Caki2 (cell line): ENCODE measurements at regions not wholly inside any gene's neighbourhood (a gene's known extent, or its start where the extent isn't known, plus 50 kb on each side); places are given as distances from the start of the nearest gene placed in this dataset.
A peak's percentile ranks its signal among the peaks of the same experiment; 100 is the strongest.

Experiments
- DNase-seq: peaks from one replicate; pipeline ENCODE4 v3.0.0-alpha.2; 2015; ENCODE audit warnings: low read depth
- in situ Hi-C: cut with HindIII; loops from 2 replicates; pipeline ENCODE4 v1.10.0; 2016; ENCODE audit warnings: low sequenced_read_pairs, low pct_unique_long_range_greater_than_20kb, mixed read lengths

DNA sequence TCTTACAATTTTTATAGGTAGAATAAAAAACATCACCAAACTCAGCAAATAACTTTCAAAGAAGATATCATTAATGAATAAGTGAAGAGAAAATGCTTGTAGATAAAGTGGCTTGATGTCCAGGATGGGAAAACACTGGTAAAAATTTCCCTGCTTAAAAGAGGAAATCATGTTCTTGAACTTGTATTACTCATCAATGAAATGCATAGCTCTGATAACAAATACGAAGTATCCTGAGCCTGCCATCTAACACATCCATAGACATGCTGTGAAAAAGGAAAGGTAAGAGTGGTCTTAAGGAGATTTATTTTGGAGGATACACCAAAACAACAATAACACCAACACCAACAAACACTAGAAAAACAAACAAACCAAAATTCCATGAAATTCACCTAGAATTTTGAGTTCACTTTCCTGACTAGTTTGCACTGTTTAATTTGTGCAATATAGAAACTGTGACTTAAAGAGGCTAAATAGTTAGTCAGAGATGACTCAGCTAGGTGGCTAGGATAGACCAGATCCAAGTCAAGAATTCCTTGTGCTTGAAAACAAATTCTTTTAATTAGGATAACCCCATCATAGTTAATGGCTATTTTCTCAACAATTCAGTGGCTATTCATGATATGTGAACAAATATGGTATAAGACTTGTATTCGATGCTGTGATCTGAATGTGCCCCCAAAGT lies 179.8 kb upstream of the KCNK2 start:
- peak; percentile 3 for DNase-seq
- in situ Hi-C loops, result no loop called here

DNA sequence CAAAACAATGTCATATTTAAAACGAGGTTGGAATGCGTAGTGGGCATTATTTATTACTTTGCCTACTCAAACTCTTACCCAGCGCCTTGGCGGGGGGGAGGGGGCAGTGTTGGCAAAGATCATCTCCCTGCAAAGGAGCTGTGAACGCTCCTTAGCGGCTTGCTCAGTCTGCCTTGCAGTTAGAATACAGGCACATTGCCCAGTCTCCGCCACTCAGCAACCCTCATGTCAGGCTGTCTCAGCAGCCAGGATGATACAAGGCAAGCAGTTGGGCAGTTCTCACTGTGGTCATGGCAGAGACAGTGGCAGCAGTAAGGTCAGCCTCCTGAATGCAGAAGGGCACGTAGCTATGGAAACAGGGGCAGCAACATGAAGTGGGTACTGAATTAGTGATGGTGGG lies 170.4 kb upstream of the KCNK2 start:
- DNase-seq, result no peak
- in situ Hi-C loops, result no loop called here

DNA sequence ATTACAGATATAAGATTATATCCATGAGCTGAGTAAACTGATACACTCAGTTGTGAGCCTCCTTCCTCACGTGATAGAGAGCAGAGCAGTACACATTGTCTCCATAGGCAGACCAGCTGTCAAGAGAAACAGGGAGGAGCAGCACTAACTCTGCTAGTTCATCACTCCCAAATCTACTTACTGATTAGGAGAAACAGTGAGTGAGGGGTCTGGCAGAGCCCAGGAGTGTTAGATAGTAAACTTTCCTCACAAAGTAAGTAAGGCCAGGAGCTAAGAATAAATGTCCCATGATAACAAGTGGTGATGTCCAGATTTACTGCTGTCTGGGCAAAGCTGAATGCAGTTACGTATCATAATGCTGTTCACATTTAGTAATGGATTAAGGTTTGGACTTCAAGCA lies 168.6 kb upstream of the KCNK2 start:
- DNase-seq, result no peak
- in situ Hi-C loops, result no loop called here

DNA sequence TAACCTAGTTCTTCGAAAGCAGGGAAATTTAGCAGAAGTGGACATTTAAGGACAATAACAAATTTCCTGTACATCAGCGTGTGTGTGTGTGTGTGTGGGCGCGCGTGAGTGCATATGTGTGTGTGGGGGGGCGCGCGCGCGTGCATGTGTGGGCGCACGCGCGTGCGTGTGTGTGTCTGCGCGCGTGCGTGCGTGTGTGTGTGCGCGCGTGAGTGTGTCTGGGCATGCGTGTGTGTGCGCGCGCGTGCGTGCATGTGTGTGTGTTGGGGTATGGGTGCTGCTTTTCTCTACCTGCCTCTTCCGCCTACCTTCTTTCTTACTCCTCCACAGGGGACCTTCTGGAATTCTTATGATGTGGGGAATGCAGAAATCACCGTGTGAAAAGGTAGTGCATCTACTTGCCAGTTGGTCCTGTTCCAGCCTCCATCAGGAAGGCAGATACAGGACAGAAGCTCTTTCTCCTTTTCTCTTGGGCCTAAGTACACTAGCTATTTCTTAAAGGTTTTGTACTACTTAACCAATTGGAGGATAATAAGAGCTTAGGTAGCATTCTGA lies 165.4 kb upstream of the KCNK2 start:
- DNase-seq, result no peak
- in situ Hi-C loops, result no loop called here

DNA sequence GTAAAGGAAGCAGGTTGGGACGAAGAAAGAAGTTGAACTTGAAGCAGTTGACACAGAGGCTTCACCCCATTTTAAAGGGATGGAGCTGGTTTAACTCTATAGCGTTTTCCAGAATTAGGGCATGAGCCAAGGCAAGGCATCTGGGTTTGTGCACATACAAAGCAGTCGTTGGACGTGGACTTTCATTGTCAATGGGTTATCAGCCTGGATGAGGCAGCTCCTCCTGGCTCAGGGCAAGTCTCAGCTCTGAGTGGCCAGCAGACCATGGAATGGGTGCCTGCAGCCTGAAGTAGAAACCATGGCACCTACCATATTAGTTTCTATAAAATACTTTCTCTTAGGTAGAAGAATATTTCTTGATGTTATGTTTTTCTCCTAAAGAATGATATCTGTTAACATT lies 163.8 kb upstream of the KCNK2 start:
- no peak for DNase-seq
- in situ Hi-C loops, result no loop called here

DNA sequence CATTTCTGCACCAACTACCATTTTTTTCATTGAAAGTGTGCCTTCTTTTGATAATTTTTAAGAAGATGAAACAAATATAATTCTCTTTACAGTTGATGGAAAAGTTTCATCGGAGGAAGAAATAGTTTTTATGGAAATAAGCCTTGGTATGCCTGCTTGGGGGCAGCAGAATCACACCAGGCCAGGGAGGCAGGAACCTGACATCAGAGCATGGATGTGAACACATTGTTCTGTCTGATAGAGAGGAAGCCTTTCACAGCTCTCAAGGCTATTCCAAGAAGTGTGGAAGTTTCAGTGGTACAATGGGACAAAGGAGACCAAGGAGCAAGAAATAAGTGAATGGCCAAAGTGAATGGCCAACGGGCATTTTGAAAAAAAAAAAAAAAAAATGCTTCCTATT lies 162.2 kb upstream of the KCNK2 start:
- in situ Hi-C loops, result no loop called here
- no peak for DNase-seq

DNA sequence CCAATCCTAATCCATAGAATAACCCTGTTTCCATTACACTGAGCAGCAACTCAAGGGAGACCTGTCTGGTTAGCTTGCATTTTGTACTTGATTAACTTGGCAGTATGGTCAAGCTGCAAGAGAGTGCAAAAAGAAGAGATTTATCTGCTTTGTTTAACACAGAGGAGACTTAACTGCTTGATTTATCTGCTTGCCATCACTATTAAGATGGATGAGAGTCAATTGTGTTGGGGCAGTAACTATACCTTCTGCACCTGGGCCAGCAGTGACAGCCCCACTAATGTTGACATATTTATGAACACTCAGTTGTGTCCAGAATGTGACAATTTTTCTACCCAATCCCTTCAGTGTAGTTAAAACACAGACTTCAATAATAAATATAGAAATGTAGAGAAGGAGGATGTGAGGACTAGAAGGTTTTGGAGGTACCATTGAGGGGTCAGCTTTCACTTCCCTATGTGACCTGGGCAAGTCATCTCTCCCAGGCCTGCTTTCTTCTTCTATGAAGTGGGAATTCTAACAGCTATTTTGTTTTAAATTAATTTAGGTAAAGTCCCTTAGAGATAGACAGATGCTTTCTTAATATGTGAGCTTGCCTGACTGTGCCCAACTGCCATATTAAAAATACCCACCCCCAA lies 159.1 kb upstream of the KCNK2 start:
- in situ Hi-C loops, result no loop called here
- no peak for DNase-seq

DNA sequence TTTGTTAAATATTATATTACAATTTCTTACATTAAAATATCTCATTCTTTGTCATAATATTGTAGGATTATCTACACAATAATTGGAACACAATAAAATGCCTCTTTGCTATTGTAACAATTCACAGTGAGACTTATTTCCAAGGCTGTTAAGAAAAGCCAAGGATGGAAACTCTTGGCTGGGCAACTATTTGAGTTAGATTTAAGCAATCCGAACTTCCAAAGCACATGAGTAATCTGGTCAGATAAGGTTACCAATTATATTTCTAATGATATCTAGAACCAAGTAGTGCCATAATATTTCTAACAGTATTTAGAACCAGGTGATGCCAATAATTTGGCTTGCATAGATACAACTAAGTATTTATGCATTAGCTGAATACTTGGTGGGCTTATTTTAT lies 154.7 kb upstream of the KCNK2 start:
- in situ Hi-C loops, result no loop called here
- no peak for DNase-seq

DNA sequence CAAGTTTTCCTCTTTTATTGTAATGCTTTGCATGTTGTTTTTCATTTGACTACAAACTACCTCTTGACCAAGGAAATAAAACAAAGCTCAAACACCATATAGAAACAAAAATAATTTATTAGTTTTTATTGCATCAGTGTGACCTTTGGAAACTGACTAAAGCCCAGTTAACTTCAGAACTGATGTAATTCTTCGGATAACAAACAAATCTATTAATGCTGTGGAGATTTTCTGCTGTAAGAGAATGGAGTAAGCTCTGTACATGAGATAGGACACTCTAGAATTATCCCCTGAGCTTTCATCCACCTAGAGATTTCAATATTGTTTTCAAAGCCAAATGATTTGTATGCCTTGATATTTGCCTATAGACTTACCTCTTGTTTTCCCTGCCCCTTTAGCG lies 154.0 kb upstream of the KCNK2 start:
- in situ Hi-C loops, result no loop called here
- DNase-seq, result no peak

DNA sequence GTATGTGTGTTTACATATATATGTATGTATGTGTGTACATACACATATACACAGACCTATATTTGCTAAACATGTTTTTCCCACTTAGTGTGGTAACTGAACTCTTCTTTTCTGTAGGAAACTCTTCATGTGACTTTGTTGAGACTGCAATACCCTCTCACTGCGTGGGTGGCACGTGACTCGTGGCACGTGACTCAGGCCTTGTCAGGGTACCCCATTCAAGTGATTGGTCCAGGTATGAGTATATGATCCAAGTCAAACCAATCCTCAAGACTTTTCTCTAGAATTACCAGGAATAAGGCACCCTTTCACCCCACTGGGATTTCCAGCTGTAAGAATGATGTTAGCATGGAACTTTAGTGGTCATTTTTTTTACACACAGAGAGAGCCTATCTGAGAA lies 149.2 kb upstream of the KCNK2 start:
- in situ Hi-C loops, result no loop called here
- DNase-seq, result no peak

DNA sequence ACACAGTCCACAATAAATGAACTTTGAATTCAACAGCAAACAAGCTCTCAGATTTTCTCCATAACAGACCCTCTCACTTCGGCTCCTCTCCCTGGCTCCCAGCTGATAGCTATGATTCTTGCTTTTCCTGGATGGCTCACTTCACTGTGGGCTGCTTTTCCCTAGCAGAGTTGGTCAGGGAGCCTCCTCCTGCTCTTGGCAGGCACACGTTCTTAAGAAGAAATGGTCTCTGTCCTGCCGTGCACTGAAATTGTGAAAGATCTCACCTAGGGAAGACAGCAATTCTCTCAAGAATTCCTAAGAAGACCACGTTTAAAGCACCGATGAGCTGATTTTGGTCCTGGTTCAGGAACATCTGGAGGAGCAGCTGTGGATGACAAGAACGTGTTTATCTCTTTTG lies 148.5 kb upstream of the KCNK2 start:
- in situ Hi-C loops, result no loop called here
- no peak for DNase-seq

DNA sequence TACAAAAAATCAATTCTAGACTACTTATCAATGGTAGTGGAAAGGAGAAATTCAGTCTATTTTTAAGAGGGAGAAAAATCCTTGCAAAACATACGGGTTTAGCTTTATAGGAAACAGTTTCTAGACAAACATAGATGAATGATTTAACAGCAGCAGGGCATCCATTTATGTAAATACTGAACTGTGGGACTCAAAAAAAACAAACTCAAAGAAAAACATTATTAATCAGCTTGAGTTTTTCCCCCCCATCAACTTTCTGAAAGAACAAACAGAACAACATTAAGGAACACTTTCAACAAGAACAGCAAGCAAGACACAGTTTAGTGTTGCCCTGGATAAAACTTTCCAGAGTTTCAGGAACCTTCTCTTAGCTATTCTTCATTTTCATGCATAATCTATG lies 147.3 kb upstream of the KCNK2 start:
- in situ Hi-C loops, result no loop called here
- DNase-seq, result no peak

DNA sequence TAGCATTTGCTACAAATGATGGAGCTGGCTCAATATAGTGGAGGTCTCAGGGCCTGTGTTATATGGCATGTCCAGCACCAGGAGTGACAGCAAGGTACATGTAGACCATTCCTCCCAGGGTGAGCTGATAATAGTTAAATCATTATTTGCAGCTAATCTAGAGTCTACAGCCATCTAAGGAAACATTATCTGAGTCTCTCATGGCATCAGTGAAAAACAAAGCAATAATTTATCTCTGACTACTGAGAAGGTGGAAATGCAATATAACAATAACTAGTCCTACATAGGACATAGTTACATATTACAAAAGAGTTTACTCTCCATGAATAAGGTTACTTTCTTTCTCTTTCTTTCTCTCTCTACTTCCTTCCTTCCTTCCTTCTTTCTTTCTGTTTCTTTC lies 143.4 kb upstream of the KCNK2 start:
- DNase-seq, result no peak
- in situ Hi-C loops, result no loop called here

DNA sequence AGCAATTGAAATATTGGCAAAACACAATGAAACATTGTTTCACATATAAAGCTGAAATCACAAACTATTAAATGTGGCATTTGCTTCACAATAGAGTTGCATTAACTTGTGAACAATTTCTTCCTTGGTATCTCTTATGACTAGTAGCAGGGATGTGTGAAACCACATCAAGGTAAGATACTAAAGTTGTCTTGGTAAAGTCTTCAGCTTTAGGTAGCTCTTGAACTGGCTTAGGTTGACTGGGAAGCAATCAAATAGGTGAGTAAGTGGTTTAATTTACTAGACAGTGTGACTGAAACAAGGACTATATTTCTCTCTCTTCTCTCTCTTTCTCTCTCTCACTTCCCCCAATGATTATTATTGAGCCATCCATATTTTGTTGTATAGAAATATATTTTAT lies 141.5 kb upstream of the KCNK2 start:
- DNase-seq, result no peak
- in situ Hi-C loops, result no loop called here

DNA sequence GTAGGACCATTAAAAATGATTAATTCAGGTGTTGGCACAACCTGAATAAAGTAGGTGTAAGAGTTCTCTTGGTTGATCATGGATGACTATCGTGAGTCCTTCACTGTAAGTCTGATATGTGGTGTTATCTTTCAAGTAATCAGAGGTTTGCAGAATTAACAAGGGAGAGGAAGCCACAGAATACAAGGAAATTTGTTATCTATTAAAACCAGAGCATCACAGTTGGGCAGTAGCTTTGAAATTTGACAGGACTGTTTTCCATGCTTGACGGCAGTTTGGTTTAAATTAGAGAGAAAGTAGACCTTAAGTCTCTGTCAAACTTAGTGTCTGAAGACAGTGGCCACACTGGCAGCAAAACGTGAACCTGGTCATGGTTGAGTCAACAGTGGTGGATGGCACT lies 139.5 kb upstream of the KCNK2 start:
- DNase-seq, result no peak
- in situ Hi-C loops, result no loop called here

DNA sequence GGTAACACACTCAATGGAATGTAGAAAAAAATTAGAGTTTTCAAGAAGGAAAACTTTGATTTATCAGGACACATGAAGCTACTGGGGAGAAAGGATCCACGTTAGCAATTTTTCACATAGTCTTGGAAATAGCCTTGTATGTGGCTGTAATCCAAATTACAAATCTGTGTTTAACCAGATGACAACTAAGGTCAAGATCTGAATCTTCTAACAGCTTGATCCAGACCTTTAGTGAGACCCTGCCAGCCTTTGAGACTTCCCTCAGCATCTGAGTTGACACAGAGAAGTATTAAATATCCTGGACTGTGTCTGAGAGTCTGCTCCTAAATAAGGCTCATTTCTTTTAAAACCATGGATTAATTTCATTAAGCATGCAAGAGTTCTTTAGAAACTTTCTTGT lies 135.9 kb upstream of the KCNK2 start:
- in situ Hi-C loops, result no loop called here
- no peak for DNase-seq

DNA sequence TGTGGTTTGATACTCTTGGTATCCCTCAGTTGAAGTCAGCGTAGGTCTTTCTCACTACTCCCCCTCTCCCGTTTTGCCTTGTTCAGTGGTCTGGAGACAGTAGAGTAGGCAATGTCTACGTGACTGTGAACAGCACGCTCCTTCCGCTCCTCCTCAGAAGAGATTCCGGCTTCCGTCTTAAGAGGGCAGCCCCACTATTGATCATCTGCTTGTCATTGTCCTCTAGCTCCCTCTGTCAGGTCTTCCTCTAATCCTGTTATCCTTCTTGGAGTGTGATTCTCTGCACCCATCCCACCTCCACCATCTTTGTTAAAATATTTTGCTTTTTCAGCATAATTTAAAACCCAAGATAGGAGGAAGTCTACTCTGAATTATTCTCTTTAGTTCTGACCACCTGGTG lies 129.9 kb upstream of the KCNK2 start:
- in situ Hi-C loops, result no loop called here
- DNase-seq, result no peak

DNA sequence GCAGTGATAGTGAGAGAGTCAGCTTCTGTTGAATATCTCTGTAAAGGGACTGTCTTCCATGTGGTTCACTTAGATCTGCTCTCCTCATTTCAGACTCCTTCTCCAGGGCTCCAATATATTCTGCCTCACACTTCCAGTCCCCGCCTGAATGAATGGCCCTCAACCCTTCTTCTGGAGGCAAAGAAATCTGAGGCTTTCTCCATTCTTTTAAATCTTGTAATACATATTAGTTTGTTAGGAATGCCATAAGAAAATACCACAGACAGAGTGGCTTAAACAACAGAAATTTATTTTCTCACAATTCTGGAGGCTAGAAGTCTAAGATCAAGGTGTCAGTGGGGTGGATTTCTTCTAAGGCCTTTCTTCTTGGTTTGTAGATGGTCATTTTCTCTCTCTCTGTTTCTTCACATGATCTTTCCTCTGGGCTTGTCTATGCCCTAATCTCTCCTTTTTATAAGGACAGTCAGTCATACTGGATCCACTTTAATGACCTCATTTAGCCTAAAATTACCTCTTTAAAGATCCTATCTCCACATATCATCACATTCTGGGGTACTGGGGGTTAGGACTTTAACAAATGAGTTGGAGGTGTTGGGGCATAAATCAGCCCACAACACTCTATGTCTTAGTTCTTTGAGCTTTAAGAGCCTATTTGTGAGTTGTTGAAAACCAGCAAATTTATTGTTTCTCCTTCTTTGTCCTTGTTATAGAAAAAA lies 128.5 kb upstream of the KCNK2 start:
- DNase-seq, result no peak
- in situ Hi-C loops, result no loop called here

DNA sequence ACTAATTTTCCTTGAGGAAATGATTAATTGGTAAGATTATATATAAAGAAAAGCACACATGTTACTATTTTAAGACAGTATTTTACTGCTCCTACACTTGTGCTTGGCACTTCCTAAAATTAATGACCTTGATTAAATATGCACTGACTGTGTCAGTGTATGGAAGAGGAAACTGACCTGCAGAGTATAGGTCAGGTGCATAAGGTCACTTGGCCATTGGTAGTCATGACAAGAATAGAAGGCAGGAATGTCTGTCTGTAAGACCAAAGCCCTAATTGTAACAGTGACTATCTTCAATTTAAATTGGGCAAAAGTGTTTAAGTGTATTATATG lies 128.0 kb upstream of the KCNK2 start:
- DNase-seq, result no peak
- in situ Hi-C loops, result no loop called here
